ENCODE measurements at regions not wholly inside any gene's neighbourhood (a gene's known extent, or its start where the extent isn't known, plus 50 kb on each side); places are given as distances from the start of the nearest gene placed in this dataset.

DNA sequence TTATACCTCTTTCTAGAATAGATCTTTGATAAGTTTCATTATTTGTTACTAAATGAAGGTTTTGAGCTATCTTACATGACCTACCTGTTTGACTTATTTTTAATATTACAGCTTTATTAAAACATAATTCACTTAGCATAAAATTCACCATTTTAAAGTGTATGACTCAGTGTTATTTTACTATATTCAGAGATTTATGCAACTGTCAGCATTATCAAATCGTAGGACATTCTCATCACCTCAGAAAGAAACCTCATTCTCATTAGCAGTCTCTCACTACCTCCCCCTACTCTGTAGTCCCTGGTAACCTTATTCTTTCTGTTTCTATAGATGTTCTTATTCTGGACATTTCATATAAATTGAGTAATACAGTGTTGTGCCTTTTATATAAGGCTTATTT, 207.9 kb upstream of the FOXP2 start:
- TF ChIP-seq, protein P1, sequence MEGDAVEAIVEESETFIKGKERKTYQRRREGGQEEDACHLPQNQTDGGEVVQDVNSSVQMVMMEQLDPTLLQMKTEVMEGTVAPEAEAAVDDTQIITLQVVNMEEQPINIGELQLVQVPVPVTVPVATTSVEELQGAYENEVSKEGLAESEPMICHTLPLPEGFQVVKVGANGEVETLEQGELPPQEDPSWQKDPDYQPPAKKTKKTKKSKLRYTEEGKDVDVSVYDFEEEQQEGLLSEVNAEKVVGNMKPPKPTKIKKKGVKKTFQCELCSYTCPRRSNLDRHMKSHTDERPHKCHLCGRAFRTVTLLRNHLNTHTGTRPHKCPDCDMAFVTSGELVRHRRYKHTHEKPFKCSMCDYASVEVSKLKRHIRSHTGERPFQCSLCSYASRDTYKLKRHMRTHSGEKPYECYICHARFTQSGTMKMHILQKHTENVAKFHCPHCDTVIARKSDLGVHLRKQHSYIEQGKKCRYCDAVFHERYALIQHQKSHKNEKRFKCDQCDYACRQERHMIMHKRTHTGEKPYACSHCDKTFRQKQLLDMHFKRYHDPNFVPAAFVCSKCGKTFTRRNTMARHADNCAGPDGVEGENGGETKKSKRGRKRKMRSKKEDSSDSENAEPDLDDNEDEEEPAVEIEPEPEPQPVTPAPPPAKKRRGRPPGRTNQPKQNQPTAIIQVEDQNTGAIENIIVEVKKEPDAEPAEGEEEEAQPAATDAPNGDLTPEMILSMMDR (IDR thresholded peaks at IDR 0.05): no peak
- no peak overlapping the region for H3K27ac ChIP-seq
- intact Hi-C loops (cut with DNase I): no loop called here
- DNase-seq: no peak
- 42 to 64% (median 59%) methylated on average over 1 of the region's 1 CpG for WGBS, 4 donors
- no peaks in the 10 kb centered on the region for H3K27me3 ChIP-seq
- H3K36me3 ChIP-seq (replicated peaks in 1 of 2): no peaks in the 10 kb centered on the region
- no peak overlapping the region for H3K4me3 ChIP-seq
- no peaks in the 10 kb centered on the region for H3K4me1 ChIP-seq (replicated peaks in 1 of 2)
- no peaks in the 10 kb centered on the region for H3K9me3 ChIP-seq (replicated peaks in 1 of 3)

DNA sequence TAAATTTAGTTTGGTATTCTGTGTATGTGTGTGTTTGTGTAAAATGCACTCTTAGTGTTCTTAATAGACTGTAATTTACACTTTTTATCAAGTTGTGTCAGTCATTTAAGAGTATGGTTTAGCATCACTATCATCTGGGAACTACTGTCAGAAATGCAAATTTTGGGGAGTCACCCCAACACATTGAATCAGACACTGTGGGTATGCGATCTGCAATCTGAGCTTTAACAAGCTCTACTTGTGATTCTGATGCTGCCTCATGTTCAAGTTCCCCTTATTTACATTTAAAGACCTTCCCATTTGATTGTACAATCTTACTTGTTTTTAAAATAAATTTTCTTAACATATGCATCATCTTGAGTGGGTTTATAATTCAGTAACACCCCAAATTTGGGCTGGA, 218.1 kb upstream of the FOXP2 start:
- no peaks in the 10 kb centered on the region for H3K36me3 ChIP-seq (replicated peaks in 1 of 2)
- no peak overlapping the region for H3K4me3 ChIP-seq
- H3K27me3 ChIP-seq: no peaks in the 10 kb centered on the region
- DNase-seq: no peak
- H3K27ac ChIP-seq: no peak overlapping the region
- TF ChIP-seq, protein P1 (IDR thresholded peaks at IDR 0.05): no peak
- no peak for TF ChIP-seq POLR2A (IDR thresholded peaks at IDR 0.05)
- WGBS, 4 donors: 81 to 98% (median 89%) methylated on average over 1 of the region's 1 CpG
- H3K9me3 ChIP-seq (replicated peaks in 1 of 3): no peaks in the 10 kb centered on the region
- no peaks in the 10 kb centered on the region for H3K4me1 ChIP-seq (replicated peaks in 1 of 2)
- intact Hi-C loops (cut with DNase I): no loop called here

DNA sequence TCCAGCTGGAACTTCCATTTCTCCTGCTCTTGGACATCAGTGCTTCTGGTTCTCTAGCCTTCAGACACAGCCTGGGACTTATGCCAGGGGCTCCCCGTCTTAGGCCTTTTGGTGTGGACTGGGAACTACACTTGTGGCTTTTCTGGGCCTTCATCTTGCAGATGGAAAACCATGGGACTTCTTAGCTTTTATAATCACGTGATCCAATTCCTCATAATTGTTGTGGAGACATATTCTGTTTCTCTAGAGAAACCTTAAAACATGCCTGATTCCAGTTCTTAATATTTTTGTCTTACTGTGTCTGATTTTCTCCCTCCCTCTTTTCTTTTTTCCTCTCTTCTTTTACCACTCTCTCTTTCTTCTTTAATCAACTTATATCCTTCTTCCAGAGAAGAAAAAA, 224.2 kb upstream of the FOXP2 start:
- Histone ChIP-seq H3K27ac (no peak overlapping the region), H3K27me3 (no peaks in the 10 kb centered on the region), H3K9me3 (replicated peaks in 1 of 3) (no peaks in the 10 kb centered on the region), H3K36me3 (replicated peaks in 1 of 2) (no peaks in the 10 kb centered on the region), H3K4me1 (replicated peaks in 1 of 2) (no peaks in the 10 kb centered on the region), H3K4me3 (no peak overlapping the region)
- intact Hi-C loops (cut with DNase I): no loop called here
- TF ChIP-seq POLR2A (IDR thresholded peaks at IDR 0.05): no peak
- TF ChIP-seq, protein P1 (IDR thresholded peaks at IDR 0.05): no peak
- DNase-seq: no peak
- WGBS, 4 donors: 72 to 84% (median 76%) methylated on average over 2 of the region's 2 CpGs

DNA sequence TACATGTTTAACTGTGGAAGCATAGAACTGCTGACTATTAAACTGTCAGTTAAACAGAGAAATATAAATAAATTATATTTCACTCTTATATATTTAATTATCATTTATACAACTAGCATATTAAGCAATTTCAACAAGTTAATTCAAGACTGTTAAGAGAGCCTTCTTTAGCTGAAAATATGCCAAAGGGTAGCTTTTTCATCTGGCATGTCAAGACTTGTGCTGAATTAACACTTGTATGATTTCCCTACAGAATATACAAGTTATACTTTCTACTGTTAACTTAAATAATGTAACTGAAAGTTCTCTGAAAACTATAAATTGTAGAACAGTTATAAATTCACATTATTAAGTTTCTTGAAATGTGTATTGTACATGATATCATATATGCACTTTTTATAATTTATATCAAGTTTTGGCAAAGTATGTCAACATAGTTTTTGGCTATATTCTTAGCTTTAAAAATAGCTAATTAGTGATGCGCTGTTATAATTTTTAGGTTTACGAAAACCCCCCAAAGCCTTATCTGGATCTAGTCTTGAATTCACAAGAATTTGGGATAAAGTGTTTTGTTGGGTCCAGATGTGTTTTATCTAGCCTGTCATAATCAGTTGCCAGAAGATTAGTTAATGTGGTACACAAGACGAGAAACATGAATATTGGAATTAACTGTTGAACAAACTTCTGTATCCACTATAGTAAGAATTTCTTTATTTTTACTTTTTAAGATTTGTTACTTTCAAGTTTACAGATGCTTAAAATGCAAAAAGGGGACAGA, 231.1 kb upstream of the FOXP2 start:
- Histone ChIP-seq H3K36me3 (replicated peaks in 1 of 2) (no peaks in the 10 kb centered on the region), H3K4me1 (replicated peaks in 1 of 2) (no peaks in the 10 kb centered on the region), H3K27ac (no peak overlapping the region), H3K27me3 (no peaks in the 10 kb centered on the region), H3K9me3 (replicated peaks in 1 of 3) (no peaks in the 10 kb centered on the region), H3K4me3 (no peak overlapping the region)
- no peak for DNase-seq
- intact Hi-C loops (cut with DNase I): no loop called here
- WGBS, 4 donors: 72 to 84% (median 75%) methylated on average over 3 of the region's 3 CpGs
- TF ChIP-seq, protein P1 (IDR thresholded peaks at IDR 0.05): no peak
- TF ChIP-seq POLR2A (IDR thresholded peaks at IDR 0.05): no peak

Data from adrenal gland (tissue), 9 donors.